ENCODE measurements at regions not wholly inside any gene's neighbourhood (a gene's known extent, or its start where the extent isn't known, plus 50 kb on each side); places are given as distances from the start of the nearest gene placed in this dataset.
"Not testable (repeated sequence)": the region's sequence is repeated elsewhere in the genome, so short reads cannot be mapped to it uniquely, and the experiment has no call there.

GRCh38 chr14:34381304-34381703 lies 80.7 kb downstream of the SPTSSA start:
- H3K36me3 ChIP-seq (ENCODE audit: insufficient read depth, low read length); H3K79me2 ChIP-seq (ENCODE audit: control insufficient read depth, insufficient read depth, low read length, unreplicated experiment); H3K4me1 ChIP-seq (ENCODE audit: control insufficient read depth, insufficient read depth, low read length, unreplicated experiment); H3K27ac ChIP-seq (ENCODE audit: low read depth, low read length); H2AFZ ChIP-seq (ENCODE audit: low read length, unreplicated experiment); H3K4me3 ChIP-seq (ENCODE audit: low read depth, low read length): not testable (repeated sequence)
- 0 out of 2 replicates have a peak, but pooled peaks cover 12% of the 10 kb centered on the region for H3K27me3 ChIP-seq (ENCODE audit: insufficient read depth, low read length)

- Histone ChIP-seq H3K4me3 (ENCODE audit: low read depth, low read length) (no peak overlapping the region), H3K4me1 (ENCODE audit: control insufficient read depth, insufficient read depth, low read length, unreplicated experiment) (peaks cover 2% of the 10 kb centered on the region), H3K27ac (ENCODE audit: low read depth, low read length) (no peak overlapping the region), H3K27me3 (ENCODE audit: insufficient read depth, low read length) (0 out of 2 replicates have a peak, but pooled peaks cover 12% of the 10 kb centered on the region), H2AFZ (ENCODE audit: low read length, unreplicated experiment) (no peak overlapping the region), H3K36me3 (ENCODE audit: insufficient read depth, low read length) (no peaks in the 10 kb centered on the region), H3K79me2 (ENCODE audit: control insufficient read depth, insufficient read depth, low read length, unreplicated experiment) (no peaks in the 10 kb centered on the region)
Observed at GRCh38 chr14:34380471-34380845, 81.6 kb downstream of the SPTSSA start.

GRCh38 chr14:34379816-34380470 lies 82.1 kb downstream of the SPTSSA start:
- 0 out of 2 replicates have a peak, but pooled peaks cover 12% of the 10 kb centered on the region for H3K27me3 ChIP-seq (ENCODE audit: insufficient read depth, low read length)
- H3K27ac ChIP-seq (ENCODE audit: low read depth, low read length), result no peak overlapping the region
- no peak overlapping the region for H2AFZ ChIP-seq (ENCODE audit: low read length, unreplicated experiment)
- no peaks in the 10 kb centered on the region for H3K36me3 ChIP-seq (ENCODE audit: insufficient read depth, low read length)
- peaks cover 7% of the 10 kb centered on the region for H3K4me1 ChIP-seq (ENCODE audit: control insufficient read depth, insufficient read depth, low read length, unreplicated experiment)
- no peak overlapping the region for H3K4me3 ChIP-seq (ENCODE audit: low read depth, low read length)
- no peaks in the 10 kb centered on the region for H3K79me2 ChIP-seq (ENCODE audit: control insufficient read depth, insufficient read depth, low read length, unreplicated experiment)

GRCh38 chr14:34376649-34377267 lies 85.3 kb downstream of the SPTSSA start:
- H2AFZ ChIP-seq (ENCODE audit: low read length, unreplicated experiment), result no peak overlapping the region
- peaks cover 8% of the 10 kb centered on the region for H3K4me1 ChIP-seq (ENCODE audit: control insufficient read depth, insufficient read depth, low read length, unreplicated experiment)

GRCh38 chr14:34374998-34375740 lies 86.9 kb downstream of the SPTSSA start:
- Histone ChIP-seq H3K27ac (ENCODE audit: low read depth, low read length) (no peak overlapping the region), H3K79me2 (ENCODE audit: control insufficient read depth, insufficient read depth, low read length, unreplicated experiment) (no peaks in the 10 kb centered on the region), H3K27me3 (ENCODE audit: insufficient read depth, low read length) (0 out of 2 replicates have a peak, but pooled peaks cover 8% of the 10 kb centered on the region), H3K4me1 (ENCODE audit: control insufficient read depth, insufficient read depth, low read length, unreplicated experiment) (peaks cover 8% of the 10 kb centered on the region), H3K4me3 (ENCODE audit: low read depth, low read length) (no peak overlapping the region), H2AFZ (ENCODE audit: low read length, unreplicated experiment) (no peak overlapping the region), H3K36me3 (ENCODE audit: insufficient read depth, low read length) (no peaks in the 10 kb centered on the region)

More at GRCh38 chr14:34376649-34377267, 85.3 kb downstream of the SPTSSA start:
- no peak overlapping the region for H3K4me3 ChIP-seq (ENCODE audit: low read depth, low read length)
- H3K27me3 ChIP-seq (ENCODE audit: insufficient read depth, low read length), result 0 out of 2 replicates have a peak, but pooled peaks cover 8% of the 10 kb centered on the region
- H3K79me2 ChIP-seq (ENCODE audit: control insufficient read depth, insufficient read depth, low read length, unreplicated experiment), result no peaks in the 10 kb centered on the region
- H3K27ac ChIP-seq (ENCODE audit: low read depth, low read length), result no peak overlapping the region
- H3K36me3 ChIP-seq (ENCODE audit: insufficient read depth, low read length), result no peaks in the 10 kb centered on the region

- peaks cover 18% of the 10 kb centered on the region for H3K4me1 ChIP-seq (ENCODE audit: control insufficient read depth, insufficient read depth, low read length, unreplicated experiment)
- H3K27me3 ChIP-seq (ENCODE audit: insufficient read depth, low read length), result no peaks in the 10 kb centered on the region
- no peaks in the 10 kb centered on the region for H3K36me3 ChIP-seq (ENCODE audit: insufficient read depth, low read length)
- H2AFZ ChIP-seq (ENCODE audit: low read length, unreplicated experiment), result no peak overlapping the region
- H3K79me2 ChIP-seq (ENCODE audit: control insufficient read depth, insufficient read depth, low read length, unreplicated experiment), result no peaks in the 10 kb centered on the region
- H3K4me3 ChIP-seq (ENCODE audit: low read depth, low read length), result no peak overlapping the region
- no peak overlapping the region for H3K27ac ChIP-seq (ENCODE audit: low read depth, low read length)
Observed at GRCh38 chr14:34373191-34373590, 88.8 kb downstream of the SPTSSA start.

- H3K4me1 ChIP-seq (ENCODE audit: control insufficient read depth, insufficient read depth, low read length, unreplicated experiment), result peaks cover 22% of the 10 kb centered on the region
- no peaks in the 10 kb centered on the region for H3K79me2 ChIP-seq (ENCODE audit: control insufficient read depth, insufficient read depth, low read length, unreplicated experiment)
- no peak overlapping the region for H3K4me3 ChIP-seq (ENCODE audit: low read depth, low read length)
- H3K27ac ChIP-seq (ENCODE audit: low read depth, low read length), result no peak overlapping the region
- no peaks in the 10 kb centered on the region for H3K36me3 ChIP-seq (ENCODE audit: insufficient read depth, low read length)
- no peak overlapping the region for H2AFZ ChIP-seq (ENCODE audit: low read length, unreplicated experiment)
- no peaks in the 10 kb centered on the region for H3K27me3 ChIP-seq (ENCODE audit: insufficient read depth, low read length)
Observed at GRCh38 chr14:34372786-34373185, 89.3 kb downstream of the SPTSSA start.

GRCh38 chr14:34369648-34370030 lies 92.4 kb downstream of the SPTSSA start:
- Histone ChIP-seq H3K4me3 (ENCODE audit: low read depth, low read length) (no peak overlapping the region), H3K36me3 (ENCODE audit: insufficient read depth, low read length) (no peaks in the 10 kb centered on the region), H3K79me2 (ENCODE audit: control insufficient read depth, insufficient read depth, low read length, unreplicated experiment) (no peaks in the 10 kb centered on the region), H3K27me3 (ENCODE audit: insufficient read depth, low read length) (no peaks in the 10 kb centered on the region), H2AFZ (ENCODE audit: low read length, unreplicated experiment) (no peak overlapping the region), H3K4me1 (ENCODE audit: control insufficient read depth, insufficient read depth, low read length, unreplicated experiment) (peaks cover 15% of the 10 kb centered on the region), H3K27ac (ENCODE audit: low read depth, low read length) (no peak overlapping the region)

- no peak overlapping the region for H3K4me3 ChIP-seq (ENCODE audit: low read depth, low read length)
- H3K27ac ChIP-seq (ENCODE audit: low read depth, low read length), result peak overlapping the region; percentile 65
- no peaks in the 10 kb centered on the region for H3K79me2 ChIP-seq (ENCODE audit: control insufficient read depth, insufficient read depth, low read length, unreplicated experiment)
- H3K27me3 ChIP-seq (ENCODE audit: insufficient read depth, low read length), result no peaks in the 10 kb centered on the region
- peak overlapping the region; percentile 41 for H2AFZ ChIP-seq (ENCODE audit: low read length, unreplicated experiment)
- H3K4me1 ChIP-seq (ENCODE audit: control insufficient read depth, insufficient read depth, low read length, unreplicated experiment), result peaks cover 15% of the 10 kb centered on the region
- H3K36me3 ChIP-seq (ENCODE audit: insufficient read depth, low read length), result no peaks in the 10 kb centered on the region
Observed at GRCh38 chr14:34368971-34369647, 92.9 kb downstream of the SPTSSA start.

- peak overlapping the region; percentile 41 for H2AFZ ChIP-seq (ENCODE audit: low read length, unreplicated experiment)
- no peaks in the 10 kb centered on the region for H3K36me3 ChIP-seq (ENCODE audit: insufficient read depth, low read length)
- H3K4me1 ChIP-seq (ENCODE audit: control insufficient read depth, insufficient read depth, low read length, unreplicated experiment), result peaks cover 15% of the 10 kb centered on the region
- peak overlapping the region; percentile 65 for H3K27ac ChIP-seq (ENCODE audit: low read depth, low read length)
- H3K27me3 ChIP-seq (ENCODE audit: insufficient read depth, low read length), result no peaks in the 10 kb centered on the region
- H3K79me2 ChIP-seq (ENCODE audit: control insufficient read depth, insufficient read depth, low read length, unreplicated experiment), result no peaks in the 10 kb centered on the region
- no peak overlapping the region for H3K4me3 ChIP-seq (ENCODE audit: low read depth, low read length)
Observed at GRCh38 chr14:34368115-34368970, 93.7 kb downstream of the SPTSSA start.

Data from ACC112 (cell line).